GM21423 (cell line): ENCODE measurements at regions not wholly inside any gene's neighbourhood (a gene's known extent, or its start where the extent isn't known, plus 50 kb on each side); places are given as distances from the start of the nearest gene placed in this dataset.

Experiments
- ATAC-seq: cut with Tn5 transposase; IDR thresholded peaks from one replicate; pipeline ENCODE4 v1.9.1; 2021; ENCODE audit warnings: mild to moderate bottlenecking, moderate library complexity; ENCODE audit not compliant: unreplicated experiment

- no peak for ATAC-seq
Observed at GRCh38 chr5:142384014-142384413, 59.2 kb upstream of the SPRY4 start.

GRCh38 chr5:142382186-142382585 is 57.4 kb upstream of the SPRY4 start:
- no peak for ATAC-seq

GRCh38 chr5:142378737-142379634 is 54.2 kb upstream of the SPRY4 start:
- ATAC-seq: no peak

- ATAC-seq: no peak
Observed at GRCh38 chr5:142375944-142376411, 51.2 kb upstream of the SPRY4 start.
